NCI-H526 (cell line): ENCODE measurements at regions not wholly inside any gene's neighbourhood (a gene's known extent, or its start where the extent isn't known, plus 50 kb on each side); places are given as distances from the start of the nearest gene placed in this dataset.

Experiments
- DNase-seq, 2 experiments: peaks; one replicate each; lab custom pipeline; 2025; lab: John Stamatoyannopoulos, UW

GRCh38 chr2:64283641-64284361 is 139.6 kb upstream of the PELI1 start:
- DNase-seq = no peak

- DNase-seq = no peak
Observed at GRCh38 chr2:64284751-64285150, 140.5 kb upstream of the PELI1 start.

- no peak for DNase-seq
Observed at GRCh38 chr2:64287202-64287740, 143.1 kb upstream of the PELI1 start.

GRCh38 chr2:64288321-64289193 is 144.3 kb upstream of the PELI1 start:
- peak; percentile 5 to 52 for DNase-seq

- DNase-seq = no peak
Observed at GRCh38 chr2:64289251-64289650, 145.0 kb upstream of the PELI1 start.

- no peak for DNase-seq
Observed at GRCh38 chr2:64289737-64290136, 145.5 kb upstream of the PELI1 start.

- DNase-seq = no peak
Observed at GRCh38 chr2:64291181-64291580, 147.0 kb upstream of the PELI1 start.

GRCh38 chr2:64295326-64296139 is 151.3 kb upstream of the PELI1 start:
- no peak for DNase-seq

GRCh38 chr2:64296140-64296480 is 151.9 kb upstream of the PELI1 start:
- DNase-seq = no peak

- no peak for DNase-seq
Observed at GRCh38 chr2:64296695-64297346, 152.6 kb upstream of the PELI1 start.

GRCh38 chr2:64298161-64298560 is 153.9 kb upstream of the PELI1 start:
- no peak for DNase-seq

GRCh38 chr2:64300066-64300465 is 153.9 kb upstream of the LGALSL start:
- no peak for DNase-seq

GRCh38 chr2:64303250-64303649 is 150.7 kb upstream of the LGALSL start:
- DNase-seq = no peak

GRCh38 chr2:64307421-64307820 is 146.5 kb upstream of the LGALSL start:
- no peak for DNase-seq

- DNase-seq = peak in 1 of 2 experiments; percentile 14
Observed at GRCh38 chr2:64311191-64311910, 142.6 kb upstream of the LGALSL start.

- DNase-seq = peak; percentile 62 to 86
Observed at GRCh38 chr2:64311948-64312621, 141.9 kb upstream of the LGALSL start.

GRCh38 chr2:64312622-64313397 is 141.2 kb upstream of the LGALSL start:
- no peak for DNase-seq

- no peak for DNase-seq
Observed at GRCh38 chr2:64313398-64313723, 140.6 kb upstream of the LGALSL start.

GRCh38 chr2:64315291-64315960 is 138.5 kb upstream of the LGALSL start:
- no peak for DNase-seq
